Skin epidermis (tissue), 12 donors: ENCODE measurements at regions not wholly inside any gene's neighbourhood (a gene's known extent, or its start where the extent isn't known, plus 50 kb on each side); places are given as distances from the start of the nearest gene placed in this dataset.
"Not testable (repeated sequence)": the region's sequence is repeated elsewhere in the genome, so short reads cannot be mapped to it uniquely, and the experiment has no call there.

ENCODE experiments used
- H3K27ac ChIP-seq, 21 experiments: fragments of 200-600 bp; sonication (generic) in 11 of 21; one replicate each; pipeline ENCODE4 v1.5.0; 2020; ENCODE audit warnings: mild to moderate bottlenecking in 3 of 21, inconsistent platforms in 2 of 21, moderate library complexity in 2 of 21
- H3K4me3 ChIP-seq, 7 experiments: fragments of 200-600 bp; sonication (generic) in 2 of 7; one replicate each; pipeline ENCODE4 v1.5.0; 2020; ENCODE audit warnings: inconsistent platforms in 2 of 7, mild to moderate bottlenecking in 2 of 7, moderate library complexity in 1 of 7

- no peak overlapping the region for H3K27ac ChIP-seq
Measured at GRCh38 chr12:14201291-14201690, 164.2 kb upstream of the ATF7IP start.

GRCh38 chr12:14207905-14208551 is 157.5 kb upstream of the ATF7IP start:
- H3K27ac ChIP-seq = peak overlapping the region in 4 of 21 experiments; percentile 9 to 40 (median 22)
- H3K4me3 ChIP-seq = no peak overlapping the region

More at GRCh38 chr12:14201291-14201690, 164.2 kb upstream of the ATF7IP start:
- no peak overlapping the region for H3K4me3 ChIP-seq

- no peak overlapping the region for H3K27ac ChIP-seq
- H3K4me3 ChIP-seq = no peak overlapping the region
Measured at GRCh38 chr12:14211947-14212387, 153.5 kb upstream of the ATF7IP start.

GRCh38 chr12:14213542-14213941 is 151.9 kb upstream of the ATF7IP start:
- Histone ChIP-seq H3K4me3 (no peak overlapping the region), H3K27ac (no peak overlapping the region)

- H3K4me3 ChIP-seq = no peak overlapping the region
- no peak overlapping the region for H3K27ac ChIP-seq
Measured at GRCh38 chr12:14214495-14214894, 151.0 kb upstream of the ATF7IP start.

- H3K4me3 ChIP-seq = not testable (repeated sequence)
- peak overlapping the region in 2 of 21 experiments; percentile 6 to 45 for H3K27ac ChIP-seq
Measured at GRCh38 chr12:14215949-14216348, 149.5 kb upstream of the ATF7IP start.

GRCh38 chr12:14216405-14217294 is 148.8 kb upstream of the ATF7IP start:
- Histone ChIP-seq H3K27ac (peak overlapping the region in 5 of 21 experiments; percentile 1 to 45 (median 6)), H3K4me3 (peak overlapping the region in 2 of 7 experiments; percentile 2 to 6)

GRCh38 chr12:14219156-14219555 is 146.3 kb upstream of the ATF7IP start:
- H3K4me3 ChIP-seq = no peak overlapping the region

GRCh38 chr12:14219670-14220069 is 145.8 kb upstream of the ATF7IP start:
- H3K4me3 ChIP-seq = not testable (repeated sequence)

More at GRCh38 chr12:14219156-14219555, 146.3 kb upstream of the ATF7IP start:
- H3K27ac ChIP-seq = peak overlapping the region in 1 of 21 experiments; percentile 39

GRCh38 chr12:14225064-14225463 is 140.4 kb upstream of the ATF7IP start:
- Histone ChIP-seq H3K4me3 (no peak overlapping the region), H3K27ac (no peak overlapping the region)

More at GRCh38 chr12:14219670-14220069, 145.8 kb upstream of the ATF7IP start:
- H3K27ac ChIP-seq = peak overlapping the region in 1 of 21 experiments; percentile 39

GRCh38 chr12:14235176-14235575 is 130.3 kb upstream of the ATF7IP start:
- not testable (repeated sequence) for H3K27ac ChIP-seq, H3K4me3 ChIP-seq

- not testable (repeated sequence) for H3K4me3 ChIP-seq, H3K27ac ChIP-seq
Measured at GRCh38 chr12:14236641-14237040, 128.8 kb upstream of the ATF7IP start.

GRCh38 chr12:14238221-14238792 is 127.2 kb upstream of the ATF7IP start:
- Histone ChIP-seq H3K4me3 (no peak overlapping the region), H3K27ac (peak overlapping the region in 2 of 21 experiments; percentile 31 to 55)

- peak overlapping the region; percentile 6 to 18 (median 14) for H3K4me3 ChIP-seq
- peak overlapping the region in 20 of 21 experiments; percentile 2 to 78 (median 44) for H3K27ac ChIP-seq
Measured at GRCh38 chr12:14239350-14239934, 126.0 kb upstream of the ATF7IP start.

GRCh38 chr12:14239935-14240872 is 125.3 kb upstream of the ATF7IP start:
- H3K27ac ChIP-seq = peak overlapping the region in 20 of 21 experiments; percentile 2 to 78 (median 44)
- H3K4me3 ChIP-seq = peak overlapping the region; percentile 6 to 18 (median 14)

- peak overlapping the region in 12 of 21 experiments; percentile 2 to 78 (median 50) for H3K27ac ChIP-seq
Measured at GRCh38 chr12:14240873-14241220, 124.6 kb upstream of the ATF7IP start.

GRCh38 chr12:14242825-14243224 is 122.7 kb upstream of the ATF7IP start:
- H3K4me3 ChIP-seq, H3K27ac ChIP-seq: not testable (repeated sequence)

More at GRCh38 chr12:14240873-14241220, 124.6 kb upstream of the ATF7IP start:
- no peak overlapping the region for H3K4me3 ChIP-seq

GRCh38 chr12:14243941-14244340 is 121.5 kb upstream of the ATF7IP start:
- H3K4me3 ChIP-seq = no peak overlapping the region
- no peak overlapping the region for H3K27ac ChIP-seq
